Body of pancreas (tissue), 4 donors: ENCODE measurements at regions not wholly inside any gene's neighbourhood (a gene's known extent, or its start where the extent isn't known, plus 50 kb on each side); places are given as distances from the start of the nearest gene placed in this dataset.

Experiments used
- ATAC-seq: fragments of 150-250 bp; one replicate; pipeline ENCODE4 v1.9.1; 2016
- DNase-seq, 4 donors: peaks; one replicate each; pipeline ENCODE4 v3.0.0-alpha.2; 2019
- H3K27ac ChIP-seq, 4 donors: fragments of 200-600 bp; sonication (generic); 1 replicate in 3 of 4; 2 replicates in 1 of 4; pipeline versions ENCODE4 v1.5.1 to v1.6.1; 2016 to 2019; ENCODE audit warnings: mild to moderate bottlenecking in 1 of 4, mixed read lengths in 1 of 4, moderate library complexity in 1 of 4
- H3K27me3 ChIP-seq, 2 donors: fragments of 200-600 bp; sonication (generic); one replicate each; pipeline ENCODE4 v1.6.0; 2016; ENCODE audit warnings: mild to moderate bottlenecking in 1 of 2
- H3K36me3 ChIP-seq, 2 donors: fragments of 200-600 bp; sonication (generic); replicated peaks in 1 of 2; 2 replicates each; pipeline ENCODE4 v1.5.1; 2016; ENCODE audit warnings: low read depth in 2 of 2; ENCODE audit not compliant: insufficient read depth in 1 of 2
- H3K4me1 ChIP-seq: fragments of 200-600 bp; sonication (generic); one replicate; pipeline ENCODE4 v1.6.0; 2016
- H3K4me3 ChIP-seq, 2 donors: fragments of 200-600 bp; sonication (generic); 1 replicate in 1 of 2; 2 replicates in 1 of 2; pipeline ENCODE4 v1.5.1; 2016 to 2019
- H3K9me3 ChIP-seq, 3 donors: fragments of 200-600 bp; sonication (generic); 1 replicate in 2 of 3; 2 replicates in 1 of 3; pipeline ENCODE4 v1.5.1; 2016
- CTCF ChIP-seq, 7 experiments: fragments of 450-650 bp in 4 of 7; fragments of 200-600 bp in 3 of 7; sonication (generic) in 3 of 7; IDR thresholded peaks; one replicate each; pipeline ENCODE4 v1.5.1; 2016 to 2019; ENCODE audit warnings: antibody characterized with exemption in 7 of 7
- POLR2A ChIP-seq, 3 donors: fragments of 450-650 bp; IDR thresholded peaks; one replicate each; pipeline ENCODE4 v1.6.1; 2016; ENCODE audit warnings: antibody characterized with exemption in 3 of 3, mild to moderate bottlenecking in 2 of 3
- WGBS, 2 donors: methylation state at CpG; one replicate each; pipeline ENCODE4 v1.1.5; 2017; 5-methylcytosine and 5-hydroxymethylcytosine counted together
- intact Hi-C: fragments of 100-400 bp; cut with DNase I; formaldehyde crosslinking; loops from one replicate; pipeline ENCODE4 v1.15.1; 2023

DNA sequence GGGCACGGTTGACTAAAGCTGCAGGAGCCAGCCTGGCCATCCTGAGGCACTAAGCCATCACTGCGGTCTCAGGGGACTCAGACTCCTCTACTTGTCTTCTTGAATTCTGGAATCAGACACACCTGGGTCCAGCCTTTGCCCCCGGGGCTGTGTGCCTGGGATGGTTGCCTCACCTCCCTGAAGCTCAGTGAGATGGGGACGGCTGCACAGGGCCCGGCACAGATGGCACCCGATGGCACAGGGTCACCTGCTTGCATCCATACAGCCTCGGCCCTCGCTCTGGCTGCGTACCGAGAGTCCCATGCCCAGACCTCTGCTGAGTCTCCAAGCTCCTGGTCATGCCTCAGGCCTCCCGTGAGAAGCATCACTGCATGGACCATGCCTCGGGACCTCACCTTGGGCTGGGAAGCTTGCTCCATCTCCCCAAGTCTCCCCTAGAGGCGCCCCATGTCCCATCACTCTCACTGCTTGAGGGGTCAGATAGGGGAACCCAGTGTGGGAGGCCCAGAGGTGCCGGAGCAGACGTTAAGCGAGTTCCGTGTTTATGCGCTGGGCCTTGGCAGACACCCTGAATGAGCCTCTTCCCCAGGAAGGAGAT, 316.3 kb downstream of the SEC14L1 start:
- 76 to 80% methylated on average over 6 to 18 of the region's 18 CpGs for WGBS, 2 donors
- DNase-seq (no peak), ATAC-seq (no peak)
- H3K4me3 ChIP-seq, result no peak overlapping the region
- no peaks in the 10 kb centered on the region for H3K36me3 ChIP-seq
- peaks cover 64% of the 10 kb centered on the region for H3K4me1 ChIP-seq
- H3K27me3 ChIP-seq, result no peaks in the 10 kb centered on the region
- no peaks in the 10 kb centered on the region for H3K9me3 ChIP-seq
- TF ChIP-seq POLR2A (IDR thresholded peaks at IDR 0.05) (no peak), CTCF (IDR thresholded peaks at IDR 0.05) (no peak)
- peak overlapping the region in 3 of 4 donors; percentile 16 to 89 (median 86) for H3K27ac ChIP-seq
- intact Hi-C loops, result no loop called here

DNA sequence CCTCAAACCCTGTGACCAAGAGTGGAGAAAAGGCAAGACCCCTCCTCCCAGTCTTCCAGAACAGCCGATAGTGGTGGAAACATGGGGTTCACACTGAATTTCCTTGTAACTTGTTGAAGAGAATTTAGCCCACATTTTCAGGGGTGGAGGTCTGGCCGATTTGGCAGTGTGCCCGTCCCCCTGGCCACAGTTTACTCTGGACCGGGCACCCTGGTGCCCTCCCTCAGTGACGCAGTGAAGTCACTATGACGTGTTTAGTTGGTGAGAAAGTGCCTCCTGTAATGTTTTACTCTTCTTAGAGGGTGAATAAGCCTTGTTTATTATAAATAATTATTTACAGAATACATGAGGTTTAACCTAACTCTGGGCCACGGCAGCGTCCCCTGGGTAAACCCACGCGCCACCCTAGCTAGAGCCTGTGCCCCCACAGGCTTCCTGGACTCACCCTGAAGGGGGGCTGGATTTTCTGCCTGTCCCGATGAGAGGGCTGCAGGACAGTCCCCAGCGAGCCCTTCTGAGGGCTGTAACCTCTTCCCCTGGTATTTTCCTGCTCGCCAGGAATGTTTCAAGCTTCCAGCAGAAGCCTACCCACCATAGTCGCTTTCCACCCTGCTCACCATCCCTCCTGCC, 316.9 kb downstream of the SEC14L1 start:
- ATAC-seq (no peak), DNase-seq (no peak)
- Histone ChIP-seq H3K9me3 (no peaks in the 10 kb centered on the region), H3K27me3 (no peaks in the 10 kb centered on the region), H3K4me1 (peaks cover 64% of the 10 kb centered on the region), H3K36me3 (no peaks in the 10 kb centered on the region), H3K4me3 (no peak overlapping the region), H3K27ac (peak overlapping the region in 1 of 4 donors; percentile 16)
- intact Hi-C loops, result no loop called here
- WGBS, 2 donors, result 74 to 75% methylated on average over 14 of the region's 14 CpGs
- TF ChIP-seq CTCF (IDR thresholded peaks at IDR 0.05), result no peak
- no peak for TF ChIP-seq POLR2A (IDR thresholded peaks at IDR 0.05)

DNA sequence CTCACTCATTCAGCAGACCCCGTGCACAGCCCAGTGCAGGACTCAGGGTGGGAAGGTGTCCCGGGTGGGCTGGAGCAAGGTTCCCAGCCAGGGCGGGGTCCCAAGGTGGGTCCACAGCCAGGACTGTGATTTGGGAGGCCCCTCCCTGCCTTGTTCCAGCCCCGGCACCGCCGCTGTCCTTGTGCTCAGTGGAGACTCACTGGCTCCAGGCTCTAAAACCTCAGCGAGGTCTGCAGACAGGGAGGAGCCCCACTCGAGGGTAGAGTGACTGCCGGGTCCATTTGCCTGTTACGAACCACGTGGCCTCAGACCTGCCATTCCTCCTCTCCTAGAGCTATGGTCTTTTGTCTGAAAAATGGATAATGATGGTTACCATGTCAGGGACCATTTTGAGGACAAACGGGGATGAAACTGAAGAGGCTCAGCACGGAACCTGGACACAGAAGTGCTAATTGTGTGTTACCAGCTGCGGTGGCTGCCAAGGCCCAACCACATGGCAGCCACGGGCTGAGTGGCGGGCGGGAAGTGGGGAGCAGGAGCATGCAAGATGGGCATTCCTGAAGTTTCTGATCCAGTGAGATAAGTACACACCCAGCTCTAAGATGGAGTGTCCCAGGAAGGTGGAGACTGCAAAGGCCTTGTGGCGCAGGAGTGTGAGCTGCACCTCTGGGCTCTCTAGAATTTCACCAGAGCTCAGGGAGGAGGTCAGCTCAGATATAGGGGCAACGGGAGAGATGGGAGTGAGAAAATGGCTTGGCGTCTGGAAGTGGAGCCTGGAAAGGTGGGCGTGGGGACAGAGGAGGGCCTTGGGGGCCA, 317.6 kb downstream of the SEC14L1 start:
- 83 to 93% methylated on average over 20 to 21 of the region's 21 CpGs for WGBS, 2 donors
- Histone ChIP-seq H3K27ac (no peak overlapping the region), H3K36me3 (no peaks in the 10 kb centered on the region), H3K4me3 (no peak overlapping the region), H3K9me3 (no peaks in the 10 kb centered on the region), H3K27me3 (no peaks in the 10 kb centered on the region), H3K4me1 (peaks cover 59% of the 10 kb centered on the region)
- TF ChIP-seq POLR2A (IDR thresholded peaks at IDR 0.05) (no peak), CTCF (IDR thresholded peaks at IDR 0.05) (no peak)
- intact Hi-C loops, result no loop called here
- DNase-seq (no peak), ATAC-seq (no peak)

DNA sequence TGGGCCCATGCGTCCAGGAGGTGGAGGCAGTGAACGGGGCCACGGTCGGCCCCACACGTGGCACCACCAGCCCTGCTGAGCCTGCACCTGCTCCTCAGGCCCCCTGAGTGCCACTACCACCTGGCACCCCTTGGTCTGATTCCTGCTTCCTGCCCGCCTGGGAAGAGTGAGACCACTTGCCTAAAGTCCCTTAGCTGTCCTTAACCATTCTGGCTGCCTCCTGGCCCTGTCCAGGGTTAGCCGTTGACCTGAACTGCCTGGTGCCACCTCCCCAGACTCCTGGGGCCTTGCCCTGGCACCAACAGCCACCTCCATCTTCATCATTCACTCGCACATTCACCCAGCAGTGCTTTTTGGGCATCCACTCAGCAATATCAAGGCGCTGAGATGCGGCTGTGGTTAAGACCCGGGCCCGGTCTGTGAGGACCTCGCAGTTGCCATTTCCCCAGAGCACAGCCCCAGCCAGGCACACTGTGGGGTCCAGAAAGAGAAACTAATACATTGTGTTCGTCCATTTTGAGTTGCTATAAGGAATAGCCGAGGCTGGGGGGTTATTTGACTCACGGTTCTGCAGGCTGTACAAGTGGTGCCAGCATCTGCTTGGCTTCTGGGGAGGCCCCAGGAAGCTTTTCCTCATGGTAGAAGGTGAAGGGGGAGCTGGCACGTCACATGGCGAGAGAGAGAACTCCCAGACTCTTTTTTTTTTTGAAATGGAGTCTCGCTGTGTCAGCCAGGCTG, 318.4 kb downstream of the SEC14L1 start:
- no peak for ATAC-seq
- H3K4me3 ChIP-seq, result no peak overlapping the region
- DNase-seq, result no peak
- TF ChIP-seq POLR2A (IDR thresholded peaks at IDR 0.05) (no peak), CTCF (IDR thresholded peaks at IDR 0.05) (no peak)
- H3K36me3 ChIP-seq, result no peaks in the 10 kb centered on the region
- WGBS, 2 donors, result 86 to 93% methylated on average over 9 to 19 of the region's 19 CpGs
- no peak overlapping the region for H3K27ac ChIP-seq
- H3K27me3 ChIP-seq, result no peaks in the 10 kb centered on the region
- peaks cover 51% of the 10 kb centered on the region for H3K4me1 ChIP-seq
- H3K9me3 ChIP-seq, result no peaks in the 10 kb centered on the region
- intact Hi-C loops, result no loop called here
